NOMO-1 (cell line): ENCODE measurements at regions not wholly inside any gene's neighbourhood (a gene's known extent, or its start where the extent isn't known, plus 50 kb on each side); places are given as distances from the start of the nearest gene placed in this dataset.

Experiments used
- DNase-seq, 2 experiments: peaks; one replicate each; lab custom pipeline; 2025; ENCODE audit not compliant: unreplicated experiment in 2 of 2; lab: John Stamatoyannopoulos, UW

DNA sequence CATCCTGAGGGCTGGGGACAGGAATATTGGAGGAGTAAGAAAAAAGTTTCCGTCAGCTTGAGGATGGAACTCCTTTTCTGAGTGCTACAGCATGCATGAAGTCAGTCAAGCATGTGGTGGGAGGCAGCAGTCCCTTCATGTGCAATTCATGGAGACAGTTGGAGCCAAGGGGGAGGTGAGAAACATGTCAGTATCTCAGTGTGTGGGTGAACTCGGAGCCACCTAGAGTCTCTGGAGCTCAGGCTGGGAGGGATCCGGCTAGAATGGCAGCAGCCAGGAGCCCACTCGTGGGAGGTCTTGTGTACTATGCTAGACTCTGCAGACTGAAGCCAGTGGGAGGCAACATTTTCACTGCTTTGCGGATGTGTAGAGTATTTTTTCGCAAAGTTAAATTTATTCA lies 60.3 kb downstream of the AVPR1A start:
- no peak for DNase-seq

DNA sequence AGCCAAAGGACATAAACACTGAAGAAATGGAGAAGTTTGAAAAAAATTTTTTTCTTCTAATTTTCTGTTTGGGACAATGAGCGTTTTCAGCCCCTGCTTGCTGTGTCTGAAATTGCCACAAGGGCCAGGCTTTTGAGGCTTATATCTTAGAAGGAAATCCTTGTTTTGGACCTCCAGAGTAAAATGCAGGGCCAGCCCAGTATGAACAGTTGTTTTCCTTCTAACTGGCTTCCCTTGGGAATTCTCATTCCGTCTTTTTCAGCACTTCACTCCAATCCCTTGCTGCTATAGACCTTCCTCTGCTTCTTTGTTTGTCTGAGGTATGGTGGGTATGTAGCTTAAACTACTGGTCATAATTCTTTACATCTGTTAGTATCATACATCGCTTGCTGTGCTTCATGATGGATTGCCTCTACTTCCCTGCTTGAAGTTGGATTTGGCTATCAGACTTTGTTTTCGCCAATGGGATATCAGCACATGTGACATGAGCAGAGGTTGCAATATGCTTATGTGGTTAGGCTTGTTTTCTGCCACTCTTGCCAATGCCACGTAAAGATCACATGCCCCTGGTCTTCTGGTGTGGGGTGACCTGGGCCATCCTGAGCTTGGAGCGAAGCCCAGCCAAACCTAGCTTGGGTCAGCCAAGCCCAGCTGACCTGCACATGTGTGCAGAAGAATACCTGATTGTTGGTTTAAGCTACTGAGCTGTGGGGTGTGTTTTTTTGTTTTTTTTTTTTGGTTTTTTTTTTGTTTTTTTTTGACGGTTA lies 64.7 kb downstream of the AVPR1A start:
- no peak for DNase-seq

DNA sequence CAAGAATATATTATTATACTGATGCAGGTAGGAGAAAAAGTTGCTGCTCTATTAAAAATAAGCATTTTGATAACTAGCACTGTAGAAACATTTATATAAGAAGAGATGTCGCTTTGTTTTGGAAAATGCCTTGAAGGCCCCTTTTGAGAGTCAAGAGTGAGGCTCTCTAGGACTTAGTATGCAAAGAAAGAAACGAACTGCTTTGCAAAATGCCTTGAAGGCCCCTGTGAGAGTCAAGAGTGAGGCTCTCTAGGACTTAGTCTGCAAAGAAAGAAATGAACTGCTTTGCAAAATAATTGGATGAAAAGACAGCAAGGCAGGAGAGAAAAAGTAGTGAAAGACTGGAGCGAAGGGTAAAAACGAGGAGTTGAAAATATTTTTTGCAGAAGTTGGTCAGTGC lies 65.9 kb downstream of the AVPR1A start:
- no peak for DNase-seq

DNA sequence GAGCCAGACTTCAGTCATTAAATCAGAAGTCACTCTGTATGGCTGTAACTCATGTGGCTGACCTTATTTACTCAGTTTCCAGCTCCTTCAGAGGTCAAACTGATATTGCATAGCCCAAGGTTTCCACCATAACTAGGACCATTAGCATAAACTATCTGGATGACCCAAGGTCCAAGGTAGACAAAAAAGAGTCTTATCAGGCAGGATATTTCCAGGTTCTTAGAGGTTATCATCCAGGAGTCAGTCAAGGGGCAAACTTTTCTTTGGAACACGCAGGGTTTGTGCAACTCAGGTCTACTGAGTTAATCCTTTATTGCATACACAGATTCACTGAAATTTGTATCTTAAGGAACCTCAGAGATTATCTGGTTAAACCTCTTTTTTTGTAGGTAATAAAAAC lies 66.5 kb downstream of the AVPR1A start:
- DNase-seq = no peak

DNA sequence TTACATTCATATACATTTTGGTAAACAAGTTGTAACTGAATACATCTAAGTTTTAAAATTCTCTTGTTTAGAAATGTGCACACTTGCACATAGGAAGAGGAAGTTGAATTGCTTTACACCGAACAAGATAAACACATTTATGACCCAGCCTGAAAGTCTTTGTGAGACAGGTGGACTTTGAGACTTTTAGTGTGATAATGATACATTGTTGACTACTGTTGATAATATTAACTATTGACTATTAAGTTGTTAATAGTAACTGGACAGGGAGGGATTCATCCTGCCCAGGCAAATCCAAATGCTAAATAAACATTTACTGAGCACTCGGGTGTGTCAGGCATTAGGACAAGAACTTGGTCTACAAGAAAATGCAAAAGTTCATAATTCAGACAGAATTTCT lies 68.0 kb downstream of the AVPR1A start:
- DNase-seq = no peak

DNA sequence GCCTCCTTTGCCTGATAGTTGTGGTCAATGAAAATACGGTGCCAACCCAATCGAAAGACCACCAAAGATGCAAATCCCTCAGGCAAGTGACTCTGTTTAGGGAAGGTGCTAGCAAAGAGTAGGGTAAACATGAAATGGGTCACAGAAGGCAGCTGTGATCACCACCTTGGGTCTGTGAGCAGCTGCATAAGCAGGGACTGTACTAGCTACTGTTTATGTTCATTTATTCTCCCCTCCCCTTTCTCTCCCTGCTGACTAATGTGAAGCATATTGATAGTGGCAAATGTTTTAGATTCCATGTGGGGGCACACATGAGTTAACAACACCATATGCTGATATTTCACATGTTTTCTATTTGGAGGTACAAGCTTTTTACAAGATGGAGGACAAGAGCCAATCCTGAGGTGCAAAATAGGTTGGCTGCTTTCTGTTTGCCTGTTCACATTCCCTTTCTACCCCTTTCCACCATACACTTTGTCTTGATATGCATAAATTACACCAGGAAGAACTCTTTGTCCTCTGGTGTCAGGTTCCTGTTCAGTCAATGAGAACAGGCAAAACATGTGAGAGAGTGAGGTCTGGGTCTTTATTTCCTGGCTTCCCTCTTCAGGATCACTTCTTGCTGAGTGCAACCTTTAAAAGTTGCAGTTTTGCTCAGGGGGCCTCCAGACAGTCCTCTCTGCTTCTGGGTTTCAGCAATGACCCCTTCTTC lies 71.1 kb downstream of the AVPR1A start:
- no peak for DNase-seq

DNA sequence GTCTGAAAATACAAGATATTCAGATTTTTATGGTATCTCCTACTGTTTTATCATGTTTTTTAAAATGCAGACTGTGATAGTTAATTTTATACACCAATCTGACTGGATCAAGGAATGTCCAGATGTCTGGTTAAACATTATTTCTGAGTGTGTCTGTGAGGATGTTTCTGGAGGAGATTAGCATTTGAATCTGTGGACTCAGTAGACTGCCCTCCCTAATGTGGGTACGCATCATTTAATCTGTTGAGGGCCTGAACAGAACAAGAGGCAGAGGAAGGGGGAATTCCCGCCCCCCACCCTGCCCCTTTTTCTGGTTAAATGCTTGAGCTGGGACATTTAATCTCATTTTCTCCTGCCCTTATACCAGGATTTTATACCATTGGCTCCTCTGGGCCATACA lies 72.1 kb downstream of the AVPR1A start:
- no peak for DNase-seq

DNA sequence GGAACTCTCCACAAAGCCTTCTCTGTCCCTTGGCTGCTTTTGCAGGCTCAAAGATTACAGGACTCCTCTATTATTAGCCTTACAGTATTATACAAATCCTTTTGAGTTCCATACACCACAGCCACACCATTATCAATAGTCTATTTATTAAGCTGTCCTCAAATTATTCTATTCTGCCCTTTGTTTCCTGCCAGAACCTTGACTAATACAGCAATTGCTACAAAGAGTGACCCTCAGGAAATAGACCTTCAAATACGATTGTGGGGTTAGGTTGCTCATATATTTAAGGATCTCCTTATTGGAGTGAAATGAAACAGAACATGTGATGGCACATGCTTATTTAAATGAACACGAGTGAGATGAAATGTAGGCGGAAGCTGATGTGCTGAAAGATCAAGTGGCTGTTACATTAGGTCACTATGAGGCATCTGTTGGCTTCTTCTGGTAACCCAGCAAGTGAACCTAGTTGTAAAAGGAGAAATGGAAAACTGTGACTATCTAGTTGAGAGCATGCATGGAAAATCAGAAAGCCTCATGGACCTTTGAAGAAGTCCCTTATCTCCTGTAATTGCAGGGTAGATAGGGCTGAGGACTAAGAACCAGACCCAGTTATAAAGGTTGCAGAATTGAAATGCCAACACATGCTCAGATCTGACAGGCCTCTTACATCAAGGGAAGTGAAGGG lies 75.5 kb downstream of the AVPR1A start:
- DNase-seq = no peak

DNA sequence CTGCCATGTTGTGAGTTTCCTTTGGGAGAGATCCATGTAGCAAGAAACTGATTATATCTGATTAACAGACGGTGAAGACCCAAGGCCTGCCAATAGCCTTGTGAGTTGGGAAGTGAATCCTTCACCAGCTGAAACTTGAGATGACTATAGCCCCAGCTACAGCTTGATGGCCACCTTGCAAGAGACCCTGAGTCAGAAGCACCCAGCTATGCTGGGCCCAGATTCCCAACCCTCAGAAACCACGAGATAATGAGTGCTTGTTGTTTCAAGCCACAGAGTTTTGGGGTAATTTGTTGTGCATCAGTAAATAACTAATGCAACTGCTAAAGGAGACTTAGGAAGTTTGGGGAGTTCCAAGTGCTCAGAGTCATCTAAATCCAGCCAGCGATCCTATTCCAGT lies 80.3 kb downstream of the AVPR1A start:
- no peak for DNase-seq

DNA sequence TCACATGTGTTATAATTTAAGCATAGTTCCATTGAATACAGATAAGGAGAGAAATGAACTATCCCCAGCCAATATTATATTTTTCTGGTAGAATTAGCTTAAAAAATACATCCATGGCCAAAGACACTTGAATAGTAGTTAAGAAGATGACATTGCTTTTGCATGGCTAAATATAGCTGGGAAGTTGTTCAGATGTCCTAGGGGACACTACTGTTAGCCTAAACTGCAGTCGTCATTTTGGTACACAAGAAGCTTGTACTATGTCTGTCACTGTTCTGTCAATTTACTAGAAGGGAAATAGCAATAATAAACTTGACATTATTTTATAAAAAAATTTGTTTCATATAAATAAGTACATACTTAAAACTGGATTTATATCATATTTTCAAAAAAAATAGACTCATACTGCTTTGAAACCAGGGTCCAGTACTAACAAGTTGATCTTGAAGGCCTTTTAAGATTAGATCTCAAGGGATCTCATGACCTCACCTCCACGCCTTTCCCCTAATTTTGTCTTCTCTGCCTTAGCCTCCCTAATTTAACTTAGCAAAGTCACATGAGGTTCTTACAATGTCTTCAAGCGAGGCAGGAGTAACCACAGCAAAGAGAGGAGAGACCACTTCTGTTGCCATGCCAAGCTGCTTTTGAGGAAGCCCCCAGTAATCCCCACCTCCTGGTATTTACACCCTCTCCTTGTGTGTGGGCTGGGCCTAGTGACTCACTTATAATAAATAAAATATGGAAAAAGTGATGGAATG lies 81.0 kb downstream of the AVPR1A start:
- no peak for DNase-seq

DNA sequence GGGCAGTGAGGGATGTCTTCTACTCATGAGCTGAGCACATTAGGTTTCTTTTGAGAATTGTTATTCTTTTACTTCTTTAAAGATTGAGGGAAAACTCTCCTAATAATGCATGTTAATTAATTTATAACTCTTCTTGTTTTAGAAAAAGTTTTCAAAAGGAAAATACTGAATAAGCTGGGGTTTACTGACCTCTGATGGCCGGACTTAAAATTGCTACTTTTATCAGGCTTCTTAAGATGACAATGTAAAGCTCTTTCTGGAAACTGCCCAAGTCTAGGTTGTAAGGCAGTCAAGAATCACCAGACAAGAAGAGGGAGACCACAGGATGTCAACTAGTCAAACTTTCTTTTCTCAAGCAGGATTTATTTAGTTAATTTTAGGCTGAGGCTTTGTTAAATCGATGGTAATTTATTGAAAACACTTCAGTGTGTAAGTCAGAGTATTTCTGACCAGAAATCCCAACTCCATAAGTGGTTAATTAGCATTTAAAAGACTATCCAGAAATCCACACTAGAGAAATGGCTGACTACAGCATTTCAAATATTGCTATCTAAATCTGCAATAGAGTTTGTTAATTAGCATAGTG lies 82.1 kb downstream of the AVPR1A start:
- DNase-seq = peak; percentile 1 to 9

DNA sequence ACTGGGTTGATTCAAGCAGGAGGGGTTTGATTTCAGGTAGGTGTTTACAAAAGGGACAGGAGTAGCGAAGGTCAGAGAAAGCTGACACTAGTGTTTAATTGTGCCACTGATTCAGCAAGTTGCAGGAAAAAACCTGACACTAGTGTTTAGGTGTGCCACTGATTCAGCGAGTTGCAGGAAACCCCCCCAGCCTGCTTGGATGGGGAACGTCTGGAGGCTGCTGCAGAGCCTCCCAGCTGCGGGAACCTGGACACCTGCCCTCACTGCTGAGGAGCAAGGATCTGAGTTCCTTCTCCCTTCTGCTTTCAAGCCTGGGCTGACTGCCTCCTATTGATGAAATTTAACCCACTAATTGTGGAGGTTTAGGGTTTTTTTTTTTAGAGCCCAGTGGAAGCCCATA lies 84.2 kb downstream of the AVPR1A start:
- no peak for DNase-seq

DNA sequence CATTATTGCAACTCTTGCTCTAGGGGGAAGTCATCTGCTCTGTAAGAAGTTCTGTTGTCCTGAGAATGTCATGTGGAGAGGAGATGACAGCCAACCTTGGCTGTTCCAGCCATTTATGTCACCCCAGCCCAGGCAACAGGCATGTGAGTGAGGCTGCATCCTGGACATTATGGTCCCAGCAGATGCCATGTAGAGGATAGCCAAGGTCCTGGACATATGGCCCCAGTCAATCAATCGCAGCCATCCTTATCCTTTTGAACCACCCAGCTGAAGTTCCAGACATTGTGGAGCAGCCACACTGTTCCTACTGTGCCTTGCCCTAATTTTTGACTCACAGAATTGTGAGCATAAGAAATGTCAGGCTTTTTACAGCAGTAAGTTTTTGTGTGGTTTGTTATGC lies 84.9 kb downstream of the AVPR1A start:
- no peak for DNase-seq

DNA sequence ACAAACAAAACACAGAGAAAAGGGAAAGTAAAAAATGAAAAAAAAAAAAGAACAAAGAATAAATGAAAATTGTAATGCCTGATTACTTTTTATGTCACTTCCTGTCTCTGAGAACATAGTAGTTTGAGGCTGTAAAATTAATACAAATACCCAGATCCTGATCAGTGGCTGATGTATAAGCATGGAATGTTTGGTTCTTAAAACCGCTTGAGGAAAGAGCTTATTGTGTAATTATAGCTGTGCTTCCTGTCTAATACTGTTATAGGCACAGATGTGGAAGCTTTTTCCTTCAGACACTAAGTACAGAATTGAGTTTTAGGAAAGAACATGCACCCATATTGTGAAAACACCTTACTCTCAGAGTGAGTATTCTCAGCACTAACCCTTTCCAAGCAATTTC lies 86.9 kb downstream of the AVPR1A start:
- no peak for DNase-seq

DNA sequence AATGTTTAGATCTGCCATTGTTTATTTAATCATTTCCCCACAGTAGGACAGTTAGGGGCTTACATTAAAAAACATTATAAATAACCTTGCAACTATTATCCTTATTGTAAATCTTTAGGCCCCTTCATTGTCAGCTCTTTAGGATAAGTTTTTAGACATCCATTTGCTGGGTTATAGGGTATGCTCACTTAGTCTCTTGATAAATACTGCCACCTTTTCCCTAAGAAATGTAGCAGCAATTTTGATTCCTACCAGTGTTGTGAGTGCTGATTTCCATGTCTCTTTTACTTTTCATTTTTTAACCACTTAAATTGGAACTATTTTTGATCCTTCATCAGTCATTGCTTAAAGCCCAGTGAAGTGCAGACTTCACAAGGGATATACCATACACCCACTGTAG lies 94.4 kb downstream of the AVPR1A start:
- DNase-seq = no peak

DNA sequence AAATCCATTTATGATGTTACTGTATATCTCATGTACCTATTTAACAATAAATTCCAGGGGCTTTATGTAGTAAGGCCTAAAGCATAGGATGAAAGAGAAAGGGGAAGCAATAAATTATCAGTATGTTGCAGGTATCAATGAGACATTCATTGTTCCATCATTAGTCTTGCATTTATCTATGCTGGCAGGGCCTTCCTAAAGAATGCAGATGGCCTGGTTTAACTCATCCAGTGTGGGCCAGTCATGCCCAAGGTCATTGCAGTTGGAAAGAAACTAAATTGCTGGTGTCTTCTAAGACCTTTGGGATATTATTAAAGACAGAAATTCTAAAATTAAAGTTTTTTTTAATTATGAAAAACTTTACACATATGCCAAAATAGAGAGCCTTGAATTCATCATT lies 98.3 kb downstream of the AVPR1A start:
- DNase-seq = no peak

DNA sequence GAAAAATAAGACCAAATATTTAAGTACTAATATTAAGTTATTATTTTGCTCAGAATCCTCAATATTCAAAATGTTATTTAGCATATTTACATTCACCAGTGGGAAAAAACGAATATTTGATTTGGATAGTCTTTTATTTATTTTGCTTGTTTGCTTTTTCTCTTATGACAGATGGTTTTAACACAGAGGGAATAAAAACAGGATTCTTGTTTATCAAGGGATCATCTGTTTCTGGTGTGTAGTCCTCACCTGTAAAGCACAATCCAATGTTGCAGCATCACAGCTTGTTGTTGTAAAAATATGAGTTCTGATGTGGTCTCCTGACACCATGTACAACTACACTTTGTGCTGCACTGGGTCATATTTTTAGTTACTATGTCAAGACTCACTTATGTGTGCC lies 103.9 kb downstream of the AVPR1A start:
- no peak for DNase-seq

DNA sequence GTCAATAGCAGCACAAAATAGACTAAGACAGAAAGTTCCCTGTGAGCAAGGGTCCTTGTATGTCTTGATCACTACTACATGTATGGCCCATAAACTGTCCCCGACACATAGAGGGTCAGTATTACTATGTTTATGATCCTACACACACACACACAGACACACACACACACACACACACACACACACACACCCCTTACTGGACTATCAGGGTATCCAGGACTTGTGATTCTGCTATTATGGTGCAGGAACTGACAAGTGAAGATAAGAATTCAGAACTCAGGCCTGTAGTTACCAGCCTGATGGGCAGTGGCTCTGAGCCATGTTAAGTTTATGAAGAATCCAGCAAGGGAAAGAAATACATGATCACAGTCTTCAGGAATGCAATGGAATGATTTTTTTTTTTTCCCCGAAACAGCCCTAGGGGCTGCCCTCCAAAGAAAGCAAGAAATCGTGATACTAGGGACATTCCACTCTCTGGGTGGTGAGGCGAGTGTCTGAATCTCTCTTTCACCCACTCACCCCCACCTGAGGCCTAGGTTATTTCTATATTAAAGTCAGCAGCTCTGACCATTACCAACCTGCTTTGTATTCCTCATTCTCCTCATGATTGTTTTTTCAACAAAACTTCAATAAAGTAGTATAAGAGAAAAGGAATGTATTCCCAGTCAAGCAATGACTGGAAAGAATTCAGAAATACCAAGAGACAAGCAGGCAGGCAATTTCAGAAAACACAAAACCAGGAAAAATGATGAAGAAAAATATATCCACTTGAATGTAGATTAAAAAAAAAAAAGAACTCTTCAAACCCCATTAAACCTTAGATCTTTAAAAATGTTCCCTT lies 105.8 kb downstream of the AVPR1A start:
- no peak for DNase-seq

DNA sequence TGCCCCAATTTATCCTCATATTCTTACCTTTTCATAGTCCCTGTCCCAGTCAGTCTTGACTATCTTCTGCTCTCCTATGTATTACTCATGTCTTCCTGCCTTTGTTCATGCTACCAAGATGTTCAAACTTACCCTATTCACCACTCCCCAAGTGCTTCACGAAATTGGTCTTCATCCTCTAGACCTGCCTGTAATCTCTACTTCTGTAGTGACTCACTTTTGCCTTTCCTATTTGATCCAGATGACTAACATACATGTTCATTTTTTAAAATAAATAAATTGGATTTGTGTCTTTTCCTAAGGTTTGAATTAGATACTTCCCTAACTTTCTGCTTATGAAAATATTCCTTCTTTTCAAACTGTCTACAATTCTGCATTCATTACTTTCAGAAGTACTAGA lies 107.7 kb upstream of the PPM1H start:
- DNase-seq = no peak

DNA sequence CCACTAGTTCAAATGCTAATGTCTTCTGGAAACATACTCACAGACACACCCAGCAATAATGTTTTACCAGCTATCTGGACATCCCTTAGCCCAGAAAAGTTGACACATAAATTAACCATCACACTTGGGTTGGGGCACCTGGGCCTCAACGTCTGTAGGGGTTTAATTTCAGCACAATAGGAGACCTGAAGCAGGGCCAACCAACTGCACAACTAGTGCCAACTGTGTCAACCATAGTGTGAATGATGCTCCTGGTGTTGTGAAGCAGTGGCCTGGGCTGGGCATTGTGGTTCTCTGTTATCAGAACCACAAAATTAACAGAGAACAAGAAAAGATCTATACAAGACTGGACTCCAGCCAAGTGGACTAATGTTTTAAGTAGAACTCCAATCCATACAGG lies 106.7 kb upstream of the PPM1H start:
- no peak for DNase-seq
